Left ventricle myocardium superior (tissue), 1 donor: ENCODE measurements at regions not wholly inside any gene's neighbourhood (a gene's known extent, or its start where the extent isn't known, plus 50 kb on each side); places are given as distances from the start of the nearest gene placed in this dataset.
"Not testable (repeated sequence)": the region's sequence is repeated elsewhere in the genome, so short reads cannot be mapped to it uniquely, and the experiment has no call there.

Experiments
- ATAC-seq: fragments of 200-7000 bp; cut with Tn5 transposase; one replicate; pipeline ENCODE4 v1.9.1; 2020; ENCODE audit warnings: mild to moderate bottlenecking, moderate library complexity
- DNase-seq: peaks from one replicate; pipeline ENCODE4 v3.0.0-alpha.2; 2020
- intact Hi-C: fragments of 100-400 bp; cut with micrococcal nuclease; formaldehyde crosslinking; loops from one replicate; pipeline ENCODE4 v1.11.0; 2022
- donor health status: DM: no; HTN: yes; CAD: no; lungs with severe emphysema.

GRCh38 chr5:167425161-167425560 lies 866.3 kb upstream of the WWC1 start:
- ATAC-seq (no peak), DNase-seq (no peak)
- intact Hi-C loops = no loop called here

DNA sequence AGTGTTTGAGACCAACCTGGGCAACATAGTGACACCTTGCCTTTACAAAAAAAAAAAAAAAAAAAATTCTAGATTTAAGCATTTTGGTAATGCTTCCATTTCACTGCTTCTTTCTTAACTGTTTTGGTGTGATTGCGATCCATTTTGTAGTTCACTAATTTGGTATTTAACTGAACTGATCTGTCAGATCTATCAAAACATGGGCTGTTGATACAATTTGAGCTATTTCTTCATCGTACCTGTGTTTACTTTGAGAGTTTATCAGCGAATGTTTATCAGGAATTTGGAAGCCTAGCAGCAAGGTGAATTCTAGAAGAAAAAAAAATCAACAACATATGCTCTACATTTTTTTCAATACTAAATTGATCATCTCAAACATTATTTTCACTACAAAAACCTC lies 864.9 kb upstream of the WWC1 start:
- DNase-seq (no peak), ATAC-seq (no peak)
- intact Hi-C loops = no loop called here

DNA sequence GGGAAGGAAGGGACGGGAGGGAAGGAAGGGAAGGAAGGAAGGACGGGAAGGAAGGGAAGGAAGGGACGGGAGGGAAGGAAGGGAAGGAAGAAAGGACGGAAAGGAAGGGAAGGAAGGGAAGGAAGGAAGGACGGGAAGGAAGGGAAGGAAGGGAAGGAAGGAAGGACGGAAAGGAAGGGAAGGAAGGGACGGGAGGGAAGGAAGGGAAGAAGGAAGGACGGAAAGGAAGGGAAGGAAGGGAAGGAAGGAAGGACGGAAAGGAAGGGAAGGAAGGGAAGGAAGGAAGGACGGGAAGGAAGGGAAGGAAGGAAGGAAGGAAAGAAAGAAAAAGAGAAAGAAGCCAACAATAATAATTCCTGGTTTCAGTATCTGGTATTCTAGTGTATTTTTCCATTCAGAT lies 863.8 kb upstream of the WWC1 start:
- ATAC-seq, DNase-seq, intact Hi-C loops: not testable (repeated sequence)

GRCh38 chr5:167440846-167441245 lies 850.6 kb upstream of the WWC1 start:
- intact Hi-C loops = no loop called here
- no peak for ATAC-seq

DNA sequence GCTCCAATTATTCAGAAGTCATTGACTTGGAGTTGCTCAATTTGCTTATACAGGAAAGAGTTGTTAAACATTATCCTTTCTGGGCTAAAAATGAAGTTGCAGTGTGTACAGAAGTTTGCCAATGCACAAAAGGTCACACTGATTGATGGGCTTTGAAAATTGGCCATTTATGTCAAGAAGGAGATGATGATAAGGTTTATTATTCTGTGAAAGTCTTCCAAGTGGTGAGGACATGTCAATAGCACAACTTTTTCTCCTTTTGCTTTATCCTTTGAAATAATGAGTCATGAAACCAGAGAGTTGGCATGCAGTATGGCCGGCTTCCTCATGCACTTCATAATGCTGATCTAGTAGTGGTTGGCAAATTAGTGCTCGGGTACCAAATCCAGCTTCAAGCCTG lies 848.5 kb upstream of the WWC1 start:
- ATAC-seq (no peak), DNase-seq (no peak)
- intact Hi-C loops = no loop called here

More at GRCh38 chr5:167440846-167441245, 850.6 kb upstream of the WWC1 start:
- no peak for DNase-seq

GRCh38 chr5:167447466-167448375 lies 843.7 kb upstream of the WWC1 start:
- no peak for ATAC-seq
- no peak for DNase-seq
- intact Hi-C loops = no loop called here

DNA sequence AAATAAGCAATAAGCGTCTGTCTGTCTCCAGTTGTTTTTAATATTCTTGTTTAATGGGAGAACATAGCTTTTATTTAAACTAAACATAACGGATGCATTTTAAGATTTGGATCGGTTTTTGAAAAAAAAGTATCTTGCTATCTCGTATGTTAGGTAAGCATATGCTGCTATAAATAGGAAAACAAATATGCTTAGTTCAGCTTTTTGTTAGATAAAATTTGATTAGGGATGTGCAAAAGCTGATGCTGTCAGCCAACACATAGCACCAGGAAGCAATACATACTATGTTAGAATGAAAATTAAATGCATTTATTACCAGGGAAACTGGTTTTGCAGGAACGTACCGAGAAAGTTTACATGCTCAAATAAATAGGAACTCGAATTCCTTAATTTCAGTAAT lies 843.1 kb upstream of the WWC1 start:
- intact Hi-C loops = no loop called here
- no peak for DNase-seq
- ATAC-seq = no peak

GRCh38 chr5:167451076-167451475 lies 840.4 kb upstream of the WWC1 start:
- intact Hi-C loops = no loop called here
- DNase-seq (no peak), ATAC-seq (no peak)

- ATAC-seq (no peak), DNase-seq (no peak)
- intact Hi-C loops = no loop called here
Measured at GRCh38 chr5:167452136-167452535, 839.3 kb upstream of the WWC1 start.

DNA sequence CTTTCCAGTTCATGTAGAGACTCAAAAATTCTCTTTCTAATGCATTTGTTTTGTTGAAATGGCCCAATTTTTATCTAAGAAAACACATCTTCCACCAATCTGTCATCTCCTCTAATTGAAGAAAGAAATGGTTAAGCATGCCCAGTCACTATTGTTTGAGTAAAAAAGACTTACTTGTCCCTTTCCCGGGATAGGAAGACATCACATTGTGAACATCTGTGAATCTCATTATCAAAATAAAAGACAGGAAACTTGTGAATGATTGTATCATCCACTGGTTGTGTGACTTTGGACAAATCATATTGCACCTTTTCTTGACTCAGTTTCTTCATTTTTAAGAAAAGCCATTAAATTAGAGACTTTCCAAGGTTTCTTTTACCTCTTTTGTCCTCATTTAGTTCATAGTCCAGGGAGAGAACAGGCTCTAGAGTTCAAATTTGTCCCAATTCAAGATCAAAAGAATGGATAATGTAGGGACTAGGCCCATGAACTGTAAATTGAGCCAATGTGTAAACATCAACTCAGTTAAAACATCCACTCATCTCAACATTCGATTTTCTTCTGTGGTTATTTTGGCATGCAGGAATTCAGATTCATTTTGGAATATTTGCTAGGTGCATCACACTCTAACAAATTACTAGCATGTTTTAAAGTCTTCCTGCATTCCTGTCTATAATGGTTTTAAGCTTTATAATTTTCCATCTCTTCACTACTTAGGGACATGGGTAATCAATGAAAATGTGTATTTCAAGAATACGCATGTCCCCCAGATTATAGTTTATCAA lies 838.0 kb upstream of the WWC1 start:
- ATAC-seq (no peak), DNase-seq (no peak)
- intact Hi-C loops = no loop called here

DNA sequence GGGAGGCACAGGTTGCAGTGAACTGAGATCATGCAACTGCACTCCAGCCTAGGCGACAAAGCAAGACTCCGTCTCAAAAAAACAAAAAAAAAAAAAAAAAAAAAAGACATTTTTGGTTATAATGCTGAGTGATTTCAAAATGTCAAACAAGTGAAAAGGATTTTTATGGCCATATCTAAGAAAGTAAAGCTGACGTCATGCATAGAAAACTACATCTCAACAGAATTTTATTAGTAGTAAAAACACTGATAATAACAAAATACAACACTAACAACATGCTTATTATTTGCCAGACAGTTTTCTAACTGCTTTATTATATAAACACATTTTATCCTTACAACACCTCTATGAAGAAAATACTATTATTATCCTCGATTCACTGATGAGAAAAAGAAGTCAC lies 833.0 kb upstream of the WWC1 start:
- DNase-seq (no peak), ATAC-seq (no peak)
- intact Hi-C loops = no loop called here

GRCh38 chr5:167460449-167461020 lies 830.9 kb upstream of the WWC1 start:
- DNase-seq (no peak), ATAC-seq (no peak)
- intact Hi-C loops = no loop called here

GRCh38 chr5:167463939-167464338 lies 827.5 kb upstream of the WWC1 start:
- intact Hi-C loops = no loop called here
- ATAC-seq (no peak), DNase-seq (no peak)

- no peak for DNase-seq
- no peak for ATAC-seq
- intact Hi-C loops = no loop called here
Measured at GRCh38 chr5:167466992-167467391, 824.5 kb upstream of the WWC1 start.

GRCh38 chr5:167472566-167473108 lies 818.8 kb upstream of the WWC1 start:
- intact Hi-C loops = no loop called here
- ATAC-seq (no peak), DNase-seq (no peak)

- intact Hi-C loops = no loop called here
- DNase-seq (no peak), ATAC-seq (no peak)
Measured at GRCh38 chr5:167478188-167478587, 813.3 kb upstream of the WWC1 start.

DNA sequence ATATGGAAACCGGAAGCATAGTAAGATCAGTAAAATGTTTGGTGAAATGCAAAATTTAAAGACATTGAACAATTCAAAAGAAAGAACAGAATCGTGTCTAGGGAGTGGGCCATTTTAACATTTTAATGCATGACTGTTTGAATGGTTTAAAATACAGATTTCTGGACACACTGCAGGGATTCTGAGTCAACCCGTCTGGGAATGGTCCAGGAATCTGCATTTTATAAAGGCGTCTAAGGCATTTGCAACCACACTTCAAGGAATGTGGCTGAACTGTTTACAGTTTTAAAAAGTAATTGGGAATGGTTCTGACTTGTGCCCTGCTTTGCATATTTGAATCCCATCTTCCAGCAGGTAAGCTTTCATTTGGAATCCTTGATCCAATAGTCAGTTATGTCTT lies 811.7 kb upstream of the WWC1 start:
- DNase-seq (no peak), ATAC-seq (no peak)
- intact Hi-C loops = no loop called here

- ATAC-seq (no peak), DNase-seq (no peak)
- intact Hi-C loops = no loop called here
Measured at GRCh38 chr5:167481345-167481744, 810.1 kb upstream of the WWC1 start.

GRCh38 chr5:167482555-167482954 lies 808.9 kb upstream of the WWC1 start:
- DNase-seq (no peak), ATAC-seq (no peak)
- intact Hi-C loops = loop anchor here (1.0 kb wide), 1 partner anchor 18 kb away; no protein-coding TSS in a partner anchor
